PFSK-1 (cell line): ENCODE measurements at regions not wholly inside any gene's neighbourhood (a gene's known extent, or its start where the extent isn't known, plus 50 kb on each side); places are given as distances from the start of the nearest gene placed in this dataset.

Experiments
- FOXP2 ChIP-seq: optimal IDR thresholded peaks from 2 replicates; pipeline ENCODE3; 2011; ENCODE audit warnings: borderline replicate concordance, control low read depth, inconsistent platforms; ENCODE audit not compliant: insufficient read depth; ENCODE audit errors: extremely low read length, extremely low read depth
- POLR2AphosphoS5 ChIP-seq: IDR thresholded peaks from 2 replicates; pipeline ENCODE4 v1.6.1; 2012; ENCODE audit warnings: low read depth, mild to moderate bottlenecking, control low read depth, low read length, moderate library complexity
- REST ChIP-seq, 2 experiments: IDR thresholded peaks; 2 replicates each; pipeline versions ENCODE4 v1.6.1 to v1.8.0; 2011 to 2012; ENCODE audit warnings: low read depth in 2 of 2, low read length in 2 of 2, control low read depth in 1 of 2, inconsistent platforms in 1 of 2, mild to moderate bottlenecking in 1 of 2, moderate library complexity in 1 of 2; ENCODE audit not compliant: insufficient read depth in 1 of 2
- SIN3A ChIP-seq: IDR thresholded peaks from 2 replicates; pipeline ENCODE4 v1.6.1; 2012; ENCODE audit warnings: mild to moderate bottlenecking, low read length, moderate library complexity, borderline replicate concordance; ENCODE audit not compliant: insufficient read depth
- TAF1 ChIP-seq: IDR thresholded peaks from 2 replicates; pipeline ENCODE4 v1.6.1; 2012; ENCODE audit warnings: low read length, control low read depth, borderline replicate concordance; ENCODE audit not compliant: insufficient read depth

- no peak for TF ChIP-seq FOXP2
- no peak for TF ChIP-seq TAF1
- no peak for TF ChIP-seq SIN3A
- TF ChIP-seq POLR2AphosphoS5: no peak
- TF ChIP-seq REST (IDR thresholded peaks at IDR 0.05; ENCODE audit: insufficient read depth in 1 of 2, low read depth in 2 of 2, low read length in 2 of 2): no peak
Observed at GRCh38 chr10:121171825-121172787, 320.9 kb downstream of the WDR11 start.

DNA sequence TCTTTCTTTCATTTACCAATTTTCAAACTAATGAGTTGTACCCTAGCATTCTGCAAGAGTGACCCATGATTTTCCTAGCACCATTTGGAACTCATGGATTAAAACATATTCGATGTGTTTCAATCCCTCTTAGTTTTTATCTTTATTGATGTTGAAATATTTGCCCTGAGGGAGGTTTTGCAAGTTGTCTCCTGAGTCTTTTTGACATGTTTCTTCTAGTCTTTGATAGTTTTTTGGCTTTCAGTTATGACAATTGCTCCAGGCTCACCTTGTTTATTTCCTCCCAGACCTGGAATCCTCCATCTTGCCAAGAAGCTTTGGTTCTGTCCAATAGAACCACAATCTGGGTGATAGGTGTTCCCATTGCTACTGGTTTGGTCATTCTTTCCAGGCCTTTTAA lies 327.8 kb downstream of the WDR11 start:
- TF ChIP-seq POLR2AphosphoS5 (no peak), TAF1 (no peak), SIN3A (no peak), REST (IDR thresholded peaks at IDR 0.05; ENCODE audit: insufficient read depth in 1 of 2, low read depth in 2 of 2, low read length in 2 of 2) (no peak), FOXP2 (no peak)

GRCh38 chr10:121182219-121182618 lies 331.1 kb downstream of the WDR11 start:
- TF ChIP-seq REST (IDR thresholded peaks at IDR 0.05; ENCODE audit: insufficient read depth in 1 of 2, low read depth in 2 of 2, low read length in 2 of 2) (no peak), FOXP2 (no peak), TAF1 (no peak), POLR2AphosphoS5 (no peak), SIN3A (no peak)

DNA sequence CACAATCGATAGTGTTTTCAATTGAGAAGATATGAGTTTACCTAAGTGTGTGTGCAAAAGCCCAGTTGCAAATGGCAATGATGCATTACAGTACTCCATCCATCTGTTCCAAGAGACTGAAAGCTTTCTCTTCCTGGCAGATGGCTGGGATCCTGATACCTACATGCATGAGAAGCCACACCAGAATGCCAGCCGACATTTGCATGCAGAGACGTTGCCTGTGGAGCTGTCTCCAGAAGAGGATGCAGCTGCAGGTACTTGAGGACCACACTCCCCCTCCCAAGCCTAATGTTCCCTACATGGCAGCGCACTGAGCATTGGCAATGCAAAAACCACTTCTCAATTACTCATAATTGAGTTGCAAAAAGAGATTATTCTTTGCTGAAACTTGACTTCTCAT lies 332.1 kb downstream of the WDR11 start:
- no peak for TF ChIP-seq POLR2AphosphoS5
- TF ChIP-seq SIN3A: no peak
- no peak for TF ChIP-seq FOXP2

DNA sequence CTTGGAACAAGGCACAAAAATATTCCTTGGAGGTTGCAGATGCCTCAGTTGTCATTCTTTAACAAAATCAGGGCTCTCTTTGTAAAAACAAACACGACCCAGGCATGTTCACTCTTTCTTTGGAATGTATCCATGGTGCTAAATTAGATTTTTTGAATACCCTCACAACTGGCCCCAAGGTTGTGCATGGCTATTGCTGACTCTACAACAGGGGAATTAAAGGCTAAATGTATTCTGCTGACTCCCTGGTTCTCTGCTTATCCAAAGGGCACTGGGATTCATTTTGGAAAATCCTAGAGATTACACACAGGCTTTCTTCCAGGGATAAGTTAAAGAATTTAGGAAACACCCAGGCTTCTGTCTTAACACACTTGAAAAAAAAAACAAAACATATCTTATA lies 332.5 kb downstream of the WDR11 start:
- no peak for TF ChIP-seq TAF1
- no peak for TF ChIP-seq FOXP2

DNA sequence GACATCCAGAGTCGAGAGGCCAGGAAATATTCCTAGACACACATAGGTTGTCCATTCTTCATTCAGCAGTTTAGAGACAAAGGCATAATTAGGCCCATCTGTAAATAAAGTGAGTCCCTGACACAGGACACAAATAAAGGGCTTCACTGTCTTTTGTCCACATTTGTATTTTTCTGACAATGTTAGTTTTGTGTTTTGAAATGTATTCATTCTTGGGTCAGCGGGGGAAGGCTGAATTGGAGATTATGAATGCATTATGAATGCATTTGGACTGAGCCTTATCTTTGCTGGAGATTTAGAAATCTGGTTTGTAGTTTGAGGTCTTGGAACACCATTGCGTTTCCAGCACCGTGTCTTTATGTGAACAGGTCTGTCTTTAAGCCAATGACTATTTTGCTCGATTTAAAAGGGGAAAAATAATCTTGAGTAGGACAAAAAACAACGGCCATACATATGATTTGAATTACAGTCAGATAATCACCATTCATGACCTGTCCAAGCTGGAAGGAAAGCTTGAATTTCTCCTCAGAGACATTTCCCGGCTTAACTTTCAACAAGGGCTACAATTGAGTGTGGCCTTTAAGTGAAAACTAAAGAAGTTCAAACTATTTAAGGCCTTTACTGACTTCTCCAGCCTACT lies 334.8 kb downstream of the WDR11 start:
- TF ChIP-seq SIN3A (no peak), TAF1 (no peak), FOXP2 (no peak), POLR2AphosphoS5 (no peak), REST (IDR thresholded peaks at IDR 0.05; ENCODE audit: insufficient read depth in 1 of 2, low read depth in 2 of 2, low read length in 2 of 2) (no peak)
